CD4-positive, alpha-beta T cell (primary cell): ENCODE measurements at regions not wholly inside any gene's neighbourhood (a gene's known extent, or its start where the extent isn't known, plus 50 kb on each side); places are given as distances from the start of the nearest gene placed in this dataset.

ENCODE experiments used
- ATAC-seq: fragments of 200-7000 bp; cut with Tn5 transposase; one replicate; pipeline ENCODE4 v1.10.0; 2022; ENCODE audit warnings: mild to moderate bottlenecking; ENCODE audit not compliant: poor library complexity
- CTCF ChIA-PET: fragments of 350-600 bp; sonication (Branson Sonifier 250); formaldehyde crosslinking; loops from one replicate; lab custom pipeline; 2021; ENCODE audit warnings: antibody characterized with exemption, inconsistent platforms; lab: Charles Lee
- POLR2A ChIA-PET: fragments of 350-600 bp; sonication (Branson Sonifier 250); formaldehyde crosslinking; loops from one replicate; lab custom pipeline; 2021; ENCODE audit warnings: antibody characterized with exemption, inconsistent platforms; lab: Charles Lee
- DNase-seq, 14 experiments: peaks; one replicate each; pipeline ENCODE4 v3.0.0-alpha.2; 2013 to 2020; ENCODE audit warnings: mixed read lengths in 2 of 14
- H3K27ac ChIP-seq, 2 donors: one replicate each; pipeline versions ENCODE4 v1.5.1 to v1.7.0; 2013; ENCODE audit warnings: low read length in 2 of 2, low read depth in 1 of 2, mild to moderate bottlenecking in 1 of 2
- H3K27me3 ChIP-seq, 2 experiments: 1 replicate in 1 of 2; 2 replicates in 1 of 2; pipeline versions ENCODE4 v1.6.1 to v1.7.0; 2013; ENCODE audit warnings: low read length in 2 of 2, control low read depth in 1 of 2, mild to moderate bottlenecking in 1 of 2, moderate library complexity in 1 of 2; ENCODE audit not compliant: insufficient read depth in 2 of 2, control insufficient read depth in 1 of 2
- H3K36me3 ChIP-seq: one replicate; pipeline ENCODE4 v1.6.1; 2013; ENCODE audit warnings: low read length, control low read depth; ENCODE audit not compliant: insufficient read depth
- H3K4me1 ChIP-seq: one replicate; pipeline ENCODE4 v1.6.1; 2013; ENCODE audit warnings: low read length, control low read depth; ENCODE audit not compliant: insufficient read depth
- H3K4me3 ChIP-seq: one replicate; pipeline ENCODE4 v1.5.1; 2013; ENCODE audit warnings: mild to moderate bottlenecking, low read length, moderate library complexity
- H3K9me3 ChIP-seq, 2 experiments: 1 replicate in 1 of 2; 2 replicates in 1 of 2; pipeline versions ENCODE4 v1.6.1 to v1.7.0; 2013; ENCODE audit warnings: low read length in 2 of 2, mild to moderate bottlenecking in 2 of 2, control low read depth in 1 of 2, moderate library complexity in 1 of 2; ENCODE audit not compliant: control insufficient read depth in 1 of 2, insufficient read depth in 1 of 2
- H3K27ac Mint-ChIP-seq: one replicate; pipeline ENCODE4 v1.8.0; 2020; ENCODE audit warnings: mixed read lengths
- H3K27me3 Mint-ChIP-seq: one replicate; pipeline ENCODE4 v1.8.0; 2021; ENCODE audit warnings: mixed read lengths
- H3K36me3 Mint-ChIP-seq: one replicate; pipeline ENCODE4 v1.8.0; 2021; ENCODE audit warnings: low read depth, mixed read lengths
- H3K4me1 Mint-ChIP-seq: one replicate; pipeline ENCODE4 v1.8.0; 2021; ENCODE audit warnings: low read depth, mixed read lengths
- H3K4me3 Mint-ChIP-seq: one replicate; pipeline ENCODE4 v1.8.0; 2020; ENCODE audit warnings: mild to moderate bottlenecking, mixed read lengths
- H3K9me3 Mint-ChIP-seq: one replicate; pipeline ENCODE4 v1.8.0; 2020; ENCODE audit warnings: mixed read lengths
- intact Hi-C, 2 experiments: fragments of 100-400 bp; cut with DNase I in 1 of 2; cut with micrococcal nuclease in 1 of 2; formaldehyde crosslinking; loops; one replicate each; pipeline versions ENCODE4 v1.15.1 to v1.9.0; 2023 to 2025; cut with DNase I, micrococcal nuclease
- TF ChIP-seq, protein P1 (sequence below): fragments of 200-600 bp; IDR thresholded peaks from one replicate; pipeline ENCODE4 v1.8.0; 2022; ENCODE audit warnings: antibody characterized with exemption, mild to moderate bottlenecking

DNA sequence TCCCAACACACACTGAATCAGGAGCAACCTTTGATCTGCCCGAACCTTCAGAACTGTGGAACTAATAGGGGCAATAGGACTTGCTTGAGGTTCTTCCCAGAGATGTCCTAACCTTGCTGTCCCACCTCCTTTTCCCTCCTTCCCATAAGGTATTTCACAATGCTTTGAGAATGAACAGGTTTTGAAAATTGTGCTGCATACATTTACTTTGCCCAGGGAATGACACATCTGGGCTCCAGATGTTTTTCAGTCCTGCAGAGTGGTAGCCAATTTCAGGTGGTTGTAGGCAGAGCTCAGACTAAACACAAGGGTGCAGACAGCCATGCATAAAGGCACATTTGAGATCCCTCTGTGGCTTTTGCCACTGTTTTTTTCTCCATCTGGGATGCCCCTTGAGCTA is 206.7 kb upstream of the PWP1 start:
- H3K4me3 Mint-ChIP-seq: no peak overlapping the region
- H3K9me3 ChIP-seq: no peaks in the 10 kb centered on the region
- TF ChIP-seq, protein P1, sequence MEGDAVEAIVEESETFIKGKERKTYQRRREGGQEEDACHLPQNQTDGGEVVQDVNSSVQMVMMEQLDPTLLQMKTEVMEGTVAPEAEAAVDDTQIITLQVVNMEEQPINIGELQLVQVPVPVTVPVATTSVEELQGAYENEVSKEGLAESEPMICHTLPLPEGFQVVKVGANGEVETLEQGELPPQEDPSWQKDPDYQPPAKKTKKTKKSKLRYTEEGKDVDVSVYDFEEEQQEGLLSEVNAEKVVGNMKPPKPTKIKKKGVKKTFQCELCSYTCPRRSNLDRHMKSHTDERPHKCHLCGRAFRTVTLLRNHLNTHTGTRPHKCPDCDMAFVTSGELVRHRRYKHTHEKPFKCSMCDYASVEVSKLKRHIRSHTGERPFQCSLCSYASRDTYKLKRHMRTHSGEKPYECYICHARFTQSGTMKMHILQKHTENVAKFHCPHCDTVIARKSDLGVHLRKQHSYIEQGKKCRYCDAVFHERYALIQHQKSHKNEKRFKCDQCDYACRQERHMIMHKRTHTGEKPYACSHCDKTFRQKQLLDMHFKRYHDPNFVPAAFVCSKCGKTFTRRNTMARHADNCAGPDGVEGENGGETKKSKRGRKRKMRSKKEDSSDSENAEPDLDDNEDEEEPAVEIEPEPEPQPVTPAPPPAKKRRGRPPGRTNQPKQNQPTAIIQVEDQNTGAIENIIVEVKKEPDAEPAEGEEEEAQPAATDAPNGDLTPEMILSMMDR: no peak
- H3K36me3 ChIP-seq: no peaks in the 10 kb centered on the region
- no peaks in the 10 kb centered on the region for H3K27me3 ChIP-seq
- peaks cover 23% of the 10 kb centered on the region for H3K4me1 ChIP-seq
- H3K4me1 Mint-ChIP-seq: peaks cover 44% of the 10 kb centered on the region
- intact Hi-C loops: no loop called here
- H3K4me3 ChIP-seq: no peak overlapping the region
- H3K9me3 Mint-ChIP-seq: no peaks in the 10 kb centered on the region
- H3K27ac ChIP-seq: no peak overlapping the region
- H3K36me3 Mint-ChIP-seq: no peaks in the 10 kb centered on the region
- no peaks in the 10 kb centered on the region for H3K27me3 Mint-ChIP-seq
- no peak for ATAC-seq
- POLR2A ChIA-PET: no interaction called here
- H3K27ac Mint-ChIP-seq: no peak overlapping the region
- CTCF ChIA-PET: no interaction called here
- no peak for DNase-seq

DNA sequence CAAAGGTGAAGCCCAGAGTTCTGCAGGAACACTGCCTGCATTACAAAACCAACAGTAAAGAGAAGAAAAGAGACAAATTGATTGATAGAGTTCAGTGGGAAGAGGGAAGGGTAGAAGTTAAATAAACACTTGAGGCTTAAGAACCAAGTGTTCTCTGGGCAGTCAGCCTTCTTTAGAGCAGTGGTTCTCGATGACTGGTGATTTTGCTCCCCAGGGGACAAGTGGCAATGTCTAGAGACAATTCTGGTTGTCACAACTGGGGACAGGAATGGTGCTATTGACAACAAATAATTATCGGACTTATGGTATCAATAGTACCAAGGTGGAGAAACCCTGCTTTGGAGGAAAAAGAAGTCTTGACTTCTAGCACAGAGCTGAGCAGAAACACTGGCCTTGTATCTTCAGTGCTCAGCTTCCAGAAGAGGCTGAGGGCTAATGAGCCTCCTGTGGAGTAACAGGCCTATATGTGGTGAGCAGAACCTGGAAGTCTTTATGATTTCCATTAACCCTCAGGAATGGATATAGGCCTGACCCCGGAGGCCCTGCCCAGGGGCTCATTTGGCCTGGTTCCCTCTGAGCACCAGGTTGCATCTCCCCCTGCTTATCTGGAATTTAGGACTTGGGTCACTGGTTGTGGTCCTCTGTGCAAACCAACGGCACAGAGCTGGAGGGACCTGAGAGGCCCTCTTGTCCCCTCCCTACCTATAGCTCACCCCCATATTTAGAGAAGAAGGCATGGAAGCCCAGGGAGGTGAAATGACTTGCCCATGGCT is 204.6 kb upstream of the PWP1 start:
- H3K27me3 Mint-ChIP-seq: no peaks in the 10 kb centered on the region
- Histone ChIP-seq H3K4me3 (no peak overlapping the region), H3K36me3 (no peaks in the 10 kb centered on the region), H3K4me1 (peaks cover 1% of the 10 kb centered on the region), H3K9me3 (no peaks in the 10 kb centered on the region), H3K27me3 (no peaks in the 10 kb centered on the region), H3K27ac (no peak overlapping the region)
- POLR2A ChIA-PET: no interaction called here
- no peak for DNase-seq
- no peak overlapping the region for H3K4me3 Mint-ChIP-seq
- CTCF ChIA-PET: no interaction called here
- H3K36me3 Mint-ChIP-seq: no peaks in the 10 kb centered on the region
- no peak for ATAC-seq
- no peak overlapping the region for H3K27ac Mint-ChIP-seq
- no peaks in the 10 kb centered on the region for H3K9me3 Mint-ChIP-seq
- TF ChIP-seq, protein P1: no peak
- intact Hi-C loops: no loop called here
- H3K4me1 Mint-ChIP-seq: peaks cover 44% of the 10 kb centered on the region

DNA sequence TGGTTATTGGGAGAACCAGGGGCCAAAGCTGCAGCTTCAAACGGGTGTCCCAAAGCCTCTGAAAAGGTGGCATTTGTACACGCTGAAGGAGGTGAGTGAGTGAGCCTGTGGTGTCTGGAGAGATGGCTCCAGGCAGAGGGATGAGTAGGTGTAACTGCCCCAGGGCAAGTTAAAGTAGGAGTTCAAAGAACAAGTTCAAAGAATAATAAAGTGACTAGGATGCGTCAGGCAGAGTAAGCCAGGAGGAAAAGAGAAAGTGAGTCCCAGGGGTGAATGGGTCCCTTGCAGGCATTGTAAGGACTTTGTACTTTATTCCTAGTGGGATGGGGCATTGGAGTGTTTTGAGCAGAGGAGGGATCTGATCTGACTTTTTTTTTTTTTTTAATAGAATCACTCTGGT is 201.4 kb upstream of the PWP1 start:
- intact Hi-C loops: no loop called here
- H3K27ac Mint-ChIP-seq: peak overlapping the region; percentile 59
- no peaks in the 10 kb centered on the region for H3K36me3 ChIP-seq
- no peak overlapping the region for H3K27ac ChIP-seq
- H3K9me3 Mint-ChIP-seq: no peaks in the 10 kb centered on the region
- H3K27me3 ChIP-seq: no peaks in the 10 kb centered on the region
- no peaks in the 10 kb centered on the region for H3K36me3 Mint-ChIP-seq
- no peaks in the 10 kb centered on the region for H3K27me3 Mint-ChIP-seq
- TF ChIP-seq, protein P1: no peak
- H3K9me3 ChIP-seq: no peaks in the 10 kb centered on the region
- no peak overlapping the region for H3K4me3 ChIP-seq
- ChIA-PET POLR2A (no interaction called here), CTCF (no interaction called here)
- no peak for DNase-seq
- H3K4me3 Mint-ChIP-seq: no peak overlapping the region
- peaks cover 12% of the 10 kb centered on the region for H3K4me1 ChIP-seq
- H3K4me1 Mint-ChIP-seq: peaks cover 67% of the 10 kb centered on the region
- no peak for ATAC-seq
